Ammon's horn (tissue), 1 donor: ENCODE measurements at regions not wholly inside any gene's neighbourhood (a gene's known extent, or its start where the extent isn't known, plus 50 kb on each side); places are given as distances from the start of the nearest gene placed in this dataset.
A peak's percentile ranks its signal among the peaks of the same experiment; 100 is the strongest.
"Not testable (repeated sequence)": the region's sequence is repeated elsewhere in the genome, so short reads cannot be mapped to it uniquely, and the experiment has no call there.

Source experiments
- DNase-seq: peaks from one replicate; pipeline ENCODE4 v3.0.0-alpha.2; 2016; ENCODE audit warnings: low spot score

DNA sequence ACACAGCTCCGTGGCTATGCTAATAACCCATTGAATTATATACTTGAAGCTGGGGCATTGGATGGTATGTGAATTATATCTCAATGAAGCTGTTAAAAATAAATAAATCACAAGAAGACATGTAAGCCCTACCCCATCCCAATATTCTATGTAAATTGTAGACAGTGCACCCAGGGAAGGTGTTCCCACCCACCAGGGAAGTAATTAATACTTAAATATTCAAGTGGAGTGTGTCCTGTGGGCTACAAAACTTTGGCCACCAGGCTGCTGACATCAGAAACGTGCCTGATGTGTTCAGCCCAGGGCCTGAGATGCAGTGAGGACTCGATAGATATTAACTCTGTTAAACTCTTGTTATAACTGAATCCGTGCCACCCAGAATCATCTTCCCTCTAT lies 240.4 kb upstream of the RREB1 start:
- no peak for DNase-seq

DNA sequence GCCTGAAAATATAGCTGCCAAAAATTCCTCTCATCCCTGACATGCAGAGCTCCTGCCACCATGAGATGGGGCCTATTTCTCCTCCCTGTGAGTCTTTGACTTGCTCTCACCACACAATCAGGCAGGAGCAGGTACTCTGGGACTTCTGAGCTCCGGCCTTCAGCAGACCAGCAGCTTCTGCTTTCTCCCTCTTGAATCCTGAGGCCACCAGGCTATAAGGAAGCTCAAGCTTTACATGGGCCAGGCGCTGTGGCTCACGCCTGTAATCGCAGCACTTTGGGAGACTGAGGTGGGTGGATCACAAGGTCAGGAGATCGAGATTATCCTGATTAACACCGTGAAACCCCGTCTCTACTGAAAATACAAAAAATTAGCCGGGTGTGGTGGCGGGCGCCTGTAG lies 238.7 kb upstream of the RREB1 start:
- DNase-seq: no peak

DNA sequence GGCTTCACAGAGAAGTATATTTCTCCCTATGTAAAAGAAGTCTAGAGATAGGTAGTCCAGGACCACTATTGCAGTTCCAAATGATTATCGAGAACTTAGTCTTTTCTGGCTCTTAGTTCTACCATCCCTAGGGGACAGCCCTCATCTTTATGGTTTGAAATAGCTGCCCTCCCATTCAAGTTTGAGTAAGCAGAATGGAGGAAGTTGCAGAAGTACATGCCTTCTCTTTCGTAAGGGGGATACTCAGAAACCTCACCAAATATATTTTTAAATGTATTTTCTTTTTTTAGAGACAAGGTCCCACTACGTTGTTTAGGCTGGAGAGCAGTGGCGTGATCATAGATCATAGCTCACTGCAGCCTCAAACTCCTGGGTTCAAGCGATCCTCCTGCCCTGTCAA lies 236.8 kb upstream of the RREB1 start:
- DNase-seq: no peak

DNA sequence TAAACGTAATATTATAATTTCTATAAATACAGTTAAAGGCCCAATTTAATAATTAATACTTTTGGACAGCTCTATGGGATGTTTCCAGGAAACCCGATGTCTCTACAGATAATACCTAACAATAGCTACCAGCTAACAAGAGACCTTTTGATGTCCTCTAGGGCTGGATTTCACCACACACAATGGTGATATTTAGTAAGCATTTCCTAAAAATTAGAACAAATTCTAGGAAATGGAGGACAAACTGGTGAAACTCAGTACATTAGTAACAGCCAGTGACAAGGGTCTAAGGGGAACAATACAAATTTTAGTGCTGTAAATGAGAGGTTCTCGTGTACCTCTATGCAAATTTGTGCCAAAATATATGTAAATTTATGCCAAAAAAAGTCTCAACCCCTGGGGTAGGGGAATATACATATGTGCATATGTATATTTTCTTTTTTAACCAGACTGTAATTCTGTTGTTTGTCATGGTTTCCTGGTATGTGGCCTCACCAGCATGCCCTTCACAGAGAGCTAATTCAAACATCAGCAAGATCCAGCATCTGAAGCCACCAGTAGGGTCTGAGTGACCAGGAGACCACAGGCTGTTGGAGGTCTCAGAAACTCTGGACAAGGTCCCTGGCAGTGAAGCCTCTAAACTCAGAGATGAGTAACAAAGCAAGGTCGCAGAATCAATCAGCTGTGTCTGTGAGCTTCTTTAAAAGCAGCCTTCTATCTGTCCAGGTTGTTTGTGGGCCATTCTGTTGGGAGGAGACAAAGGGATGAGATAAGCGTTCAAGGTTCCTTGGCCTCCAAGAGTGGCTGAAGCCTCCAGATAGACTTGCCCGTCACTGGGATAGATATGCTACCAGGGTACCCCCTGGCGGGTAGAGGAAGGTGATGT lies 235.1 kb upstream of the RREB1 start:
- no peak for DNase-seq

DNA sequence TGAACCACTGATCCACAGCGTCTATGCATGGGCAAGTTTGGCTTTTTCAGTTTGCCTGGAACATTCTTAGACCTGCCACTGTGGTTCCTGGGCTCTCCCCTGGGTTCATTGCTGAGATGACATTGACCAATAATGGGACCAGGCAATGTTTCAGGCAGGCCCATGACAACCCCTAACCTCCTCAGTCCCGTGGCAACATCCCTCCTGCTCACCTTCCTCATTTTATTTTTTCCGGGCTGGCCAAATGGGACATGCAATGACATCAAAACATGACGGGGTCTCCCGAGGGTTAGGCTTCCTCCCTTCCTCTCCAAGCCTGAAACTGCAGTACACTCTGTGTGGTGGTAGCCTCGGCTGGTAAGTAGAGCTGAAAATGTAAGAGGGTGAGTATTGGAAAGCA lies 234.0 kb upstream of the RREB1 start:
- no peak for DNase-seq

DNA sequence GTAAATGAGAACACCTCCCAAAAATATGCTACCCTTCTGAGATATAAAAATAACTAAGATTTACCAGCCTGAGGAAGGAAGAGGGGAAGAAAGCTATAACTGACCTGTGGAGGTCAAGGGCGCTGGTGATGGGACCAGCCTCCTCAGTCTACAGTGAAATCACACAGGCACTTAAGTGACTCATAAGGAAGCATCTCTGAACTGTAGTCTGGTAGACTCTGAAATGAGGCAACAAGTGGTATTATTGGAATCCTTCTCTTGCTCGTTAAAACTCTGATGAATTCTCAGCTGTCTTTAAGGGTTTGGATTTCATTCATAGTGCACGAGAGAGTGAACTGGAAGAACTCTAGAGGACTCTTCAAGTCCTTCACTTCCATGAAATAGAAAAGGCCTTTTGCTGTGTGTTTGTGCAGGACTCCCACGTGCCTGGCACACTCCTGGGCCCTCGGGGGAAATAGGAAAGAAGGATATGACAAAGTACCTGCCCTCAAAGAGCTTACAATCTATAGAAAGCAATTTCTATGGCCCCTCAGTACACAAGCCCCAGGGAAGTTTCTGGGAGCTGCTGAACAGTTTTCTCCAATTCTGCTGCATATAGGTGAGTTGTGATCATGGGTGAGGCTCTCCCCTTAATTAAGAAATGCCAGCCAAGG lies 231.8 kb upstream of the RREB1 start:
- no peak for DNase-seq

DNA sequence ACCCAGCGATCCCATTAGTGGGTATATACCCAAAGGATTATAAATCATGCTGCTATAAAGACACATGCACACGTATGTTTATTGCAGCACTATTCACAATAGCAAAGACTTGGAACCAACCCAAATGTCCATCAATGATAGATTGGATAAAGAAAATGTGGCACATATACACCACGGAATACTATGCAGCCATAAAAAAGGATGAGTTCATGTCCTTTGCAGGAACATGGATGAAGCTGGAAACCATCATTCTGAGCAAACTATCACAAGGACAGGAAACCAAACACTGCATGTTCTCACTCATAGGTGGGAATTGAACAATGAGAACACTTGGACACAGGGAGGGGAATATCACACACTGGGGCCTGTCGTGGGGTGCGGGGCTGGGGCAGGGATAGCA lies 230.0 kb upstream of the RREB1 start:
- DNase-seq: not testable (repeated sequence)

DNA sequence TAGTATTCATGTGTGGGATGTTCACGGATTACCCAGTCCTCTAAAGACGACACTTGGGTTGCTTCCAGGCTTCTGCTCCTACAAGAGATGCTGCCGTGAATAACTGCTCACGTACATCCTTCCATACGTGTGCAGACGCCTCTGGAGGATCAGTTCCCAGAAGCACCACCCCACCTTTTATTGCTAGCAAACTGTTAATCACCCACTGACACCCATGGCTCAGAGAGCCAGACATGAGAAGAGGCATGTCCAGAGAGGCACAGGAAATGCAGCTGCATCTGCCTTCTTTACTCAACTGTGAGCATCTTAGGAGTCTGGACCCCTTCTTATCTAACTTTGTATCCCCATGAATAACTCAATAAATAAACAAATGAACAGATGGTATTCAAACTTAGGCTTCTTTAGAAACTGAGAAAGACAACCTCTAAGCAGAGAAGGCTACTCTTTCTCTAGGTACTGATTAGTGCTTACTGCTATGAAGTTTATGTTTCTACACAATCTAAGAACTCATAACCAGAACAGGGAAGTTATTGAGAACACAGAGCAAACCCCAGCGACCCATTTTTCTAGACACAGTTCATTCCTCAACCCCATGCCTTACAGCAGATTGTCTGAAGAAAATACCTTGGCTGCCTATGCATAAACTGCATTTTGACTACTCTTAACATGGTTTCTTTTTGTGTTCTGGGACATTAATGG lies 228.7 kb upstream of the RREB1 start:
- no peak for DNase-seq

DNA sequence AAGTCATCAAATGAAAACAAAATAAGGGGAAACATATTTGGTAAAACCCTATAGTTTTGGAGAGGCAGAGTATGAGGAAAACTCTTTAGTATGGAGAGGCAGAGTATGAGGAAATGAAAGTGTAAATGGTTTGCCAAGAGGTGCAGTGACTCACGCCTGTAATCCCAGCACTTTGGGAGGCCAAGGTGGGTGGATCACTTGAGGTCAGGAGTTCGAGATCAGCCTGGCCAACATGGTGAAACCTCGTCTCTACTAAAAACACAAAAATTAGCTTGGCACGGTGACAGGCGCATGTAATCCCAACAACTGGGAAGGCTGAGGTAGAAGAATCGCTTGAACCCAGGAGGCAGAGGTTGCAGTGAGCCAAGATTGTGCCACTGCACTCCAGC lies 228.2 kb upstream of the RREB1 start:
- not testable (repeated sequence) for DNase-seq

DNA sequence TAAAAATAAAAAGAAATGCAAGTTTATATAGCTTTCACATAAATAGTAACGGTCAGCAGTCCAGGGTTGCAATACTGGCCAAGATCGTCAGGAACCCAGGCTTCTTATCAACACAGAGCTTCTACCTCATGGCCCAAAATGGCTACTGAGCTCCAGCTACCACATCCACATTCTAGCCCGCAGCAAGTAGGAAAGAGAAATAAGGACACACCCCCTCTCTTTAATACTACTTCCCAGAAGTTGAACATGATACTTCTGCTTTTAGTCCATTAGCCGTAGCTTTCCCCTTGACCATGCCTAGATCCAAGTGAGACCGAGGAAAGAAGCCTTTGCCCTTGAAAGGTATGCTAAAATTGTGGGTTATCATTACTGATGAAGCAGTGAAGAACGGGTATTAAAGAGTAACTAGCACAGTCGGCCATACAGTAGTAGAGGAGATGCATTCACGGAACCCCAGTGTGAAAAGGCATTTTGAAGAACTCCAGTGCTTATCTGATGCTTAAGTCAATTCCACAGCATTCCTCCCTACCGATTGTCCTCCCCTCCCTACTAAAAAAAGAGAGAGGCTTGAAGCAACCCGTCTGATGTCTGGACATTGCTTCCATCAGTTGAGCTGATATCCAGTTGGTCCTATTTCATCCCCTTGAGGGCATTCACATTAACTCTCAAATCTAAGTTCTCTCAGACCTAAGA lies 226.9 kb upstream of the RREB1 start:
- DNase-seq: no peak

DNA sequence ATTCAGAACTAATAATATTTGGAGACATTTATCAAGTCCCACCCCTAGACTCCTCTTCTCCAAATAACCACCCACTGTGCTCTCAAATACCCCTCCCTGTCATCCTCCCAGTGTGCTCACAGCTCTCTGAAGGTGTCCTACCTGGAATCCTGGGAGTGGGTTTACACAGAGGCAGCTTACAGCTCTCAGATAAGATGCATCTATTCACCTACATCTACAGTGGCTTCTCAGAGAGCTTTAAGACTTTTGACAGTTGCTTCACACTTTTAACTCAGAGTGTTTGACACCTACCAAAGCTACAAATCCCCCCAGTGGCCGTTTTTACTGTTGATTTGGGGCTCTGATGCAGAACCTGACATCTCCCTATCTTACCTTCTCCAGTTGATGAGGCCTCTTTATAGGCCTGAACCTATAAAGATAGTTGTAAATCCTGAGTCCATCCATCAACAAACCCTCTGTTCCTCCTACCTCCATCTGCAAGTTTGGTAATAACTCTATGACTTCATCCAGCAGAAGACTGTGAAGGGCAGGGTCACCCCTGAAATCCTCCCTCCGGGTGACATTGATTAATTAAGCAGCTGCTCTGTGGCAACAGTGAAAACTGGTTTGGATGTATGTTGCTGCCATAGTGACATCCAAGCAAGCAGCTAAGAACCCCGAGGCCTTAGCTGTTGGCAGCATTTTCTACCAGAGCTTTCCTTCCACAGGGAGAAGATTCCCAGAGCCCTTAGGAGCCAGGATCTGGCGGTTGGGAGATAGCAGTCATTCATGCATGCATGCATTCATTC lies 226.1 kb upstream of the RREB1 start:
- no peak for DNase-seq

DNA sequence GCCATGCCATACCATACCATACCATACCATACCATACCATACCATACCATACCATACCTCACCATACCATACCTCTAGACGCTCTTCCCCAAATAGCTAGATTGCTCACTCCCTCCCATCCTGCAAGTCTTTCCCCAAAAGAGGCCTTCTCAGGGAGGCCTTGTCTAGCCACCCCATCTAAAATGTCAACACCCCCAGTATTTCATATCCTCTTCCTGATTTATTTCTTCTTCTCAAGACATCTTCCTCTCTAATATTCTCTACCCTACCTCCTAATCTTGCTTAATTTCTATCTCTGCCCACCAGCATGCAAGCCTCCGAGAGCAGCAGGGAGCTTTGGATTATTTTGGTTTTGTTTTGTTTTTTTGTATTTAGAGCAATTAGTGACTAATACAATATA lies 225.2 kb upstream of the RREB1 start:
- no peak for DNase-seq

DNA sequence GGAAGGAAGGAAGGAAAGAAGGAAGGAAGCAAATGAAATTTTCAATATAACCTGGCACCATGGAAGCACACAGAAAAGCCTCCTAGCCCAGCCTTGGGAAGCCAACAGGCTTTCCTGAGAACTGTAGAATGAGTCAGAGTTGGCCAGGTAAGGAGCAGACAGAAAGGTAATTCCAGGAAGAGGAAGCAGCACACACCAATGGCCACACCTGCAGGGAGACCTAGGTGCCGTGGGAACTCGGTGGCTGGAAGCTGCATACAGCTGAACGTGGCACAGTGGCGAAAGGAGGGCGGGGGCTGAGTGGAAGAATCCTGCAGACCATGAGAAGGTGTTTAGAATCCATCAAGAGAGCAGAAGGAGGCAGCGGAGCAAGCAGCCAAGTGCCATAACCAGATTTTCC lies 224.8 kb upstream of the RREB1 start:
- no peak for DNase-seq

DNA sequence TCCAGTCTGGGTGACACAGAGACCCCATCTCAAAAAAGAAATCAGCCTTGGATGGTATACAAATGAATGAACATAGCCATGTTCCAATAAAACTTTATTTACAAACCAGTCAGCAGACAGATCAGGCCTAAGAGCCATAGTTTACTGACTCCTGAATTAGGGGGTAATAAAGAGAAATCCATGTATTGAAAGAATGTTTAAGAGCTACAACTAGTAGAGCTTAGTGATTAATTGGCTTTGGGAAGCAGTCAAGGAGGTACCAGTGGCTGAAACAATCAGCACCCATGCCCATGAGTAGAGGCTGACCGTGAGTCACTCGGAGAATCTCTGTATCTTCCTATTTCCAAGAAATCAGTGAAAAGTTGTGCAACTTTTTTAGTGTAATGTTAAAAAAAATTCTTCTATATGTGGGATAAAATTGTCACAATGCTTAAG lies 223.6 kb upstream of the RREB1 start:
- DNase-seq: no peak

DNA sequence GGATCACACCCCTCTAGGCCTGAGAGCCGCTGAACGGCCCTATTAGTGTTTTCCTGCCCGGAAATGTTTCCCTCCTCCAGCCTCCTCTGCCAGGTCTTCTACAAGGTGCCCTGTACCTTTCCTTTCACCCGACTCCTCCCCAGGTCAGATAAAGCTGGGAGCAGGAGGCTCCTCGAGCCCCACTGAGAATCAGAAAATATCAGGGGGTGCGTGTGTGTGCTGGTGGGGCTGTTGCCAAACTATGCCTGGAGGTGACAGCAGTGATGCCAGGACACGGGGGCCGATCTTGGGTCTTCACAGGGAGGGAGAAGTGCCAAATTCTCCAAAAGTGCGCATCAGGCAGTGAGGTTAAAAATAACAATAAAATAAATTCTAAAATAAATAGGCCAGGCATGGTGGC lies 222.8 kb upstream of the RREB1 start:
- no peak for DNase-seq

DNA sequence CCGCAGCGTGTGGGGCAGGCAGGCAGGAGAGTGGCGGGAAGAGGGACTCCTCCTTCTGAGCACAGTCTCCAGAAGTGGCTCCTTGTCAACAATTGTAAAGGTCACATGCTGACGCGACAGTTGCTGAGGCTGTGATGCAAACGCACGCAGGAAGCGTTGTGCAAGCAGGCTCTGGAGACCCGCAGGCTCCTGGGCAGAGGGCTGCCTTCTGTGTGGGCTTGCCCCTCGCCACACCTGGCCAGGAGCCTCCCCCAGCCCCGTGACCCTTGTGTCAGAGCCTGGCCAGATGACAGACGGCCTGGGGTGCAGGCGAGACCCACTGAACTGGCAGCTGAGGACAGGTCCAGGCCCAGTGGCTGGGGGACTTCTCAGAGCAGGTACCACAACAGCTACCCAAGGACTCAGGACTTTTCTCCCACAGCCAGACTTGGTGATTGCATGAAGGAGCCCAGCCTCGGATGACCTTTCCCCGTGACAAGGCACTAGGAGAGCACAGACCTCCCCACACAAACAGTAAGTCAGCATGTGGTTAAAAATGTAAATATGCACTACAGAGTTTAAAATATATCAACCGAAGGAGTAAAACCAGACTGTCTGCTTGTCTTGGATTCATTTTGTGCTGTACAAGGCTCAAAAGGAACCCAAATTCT lies 222.1 kb upstream of the RREB1 start:
- peak; percentile 79 for DNase-seq

DNA sequence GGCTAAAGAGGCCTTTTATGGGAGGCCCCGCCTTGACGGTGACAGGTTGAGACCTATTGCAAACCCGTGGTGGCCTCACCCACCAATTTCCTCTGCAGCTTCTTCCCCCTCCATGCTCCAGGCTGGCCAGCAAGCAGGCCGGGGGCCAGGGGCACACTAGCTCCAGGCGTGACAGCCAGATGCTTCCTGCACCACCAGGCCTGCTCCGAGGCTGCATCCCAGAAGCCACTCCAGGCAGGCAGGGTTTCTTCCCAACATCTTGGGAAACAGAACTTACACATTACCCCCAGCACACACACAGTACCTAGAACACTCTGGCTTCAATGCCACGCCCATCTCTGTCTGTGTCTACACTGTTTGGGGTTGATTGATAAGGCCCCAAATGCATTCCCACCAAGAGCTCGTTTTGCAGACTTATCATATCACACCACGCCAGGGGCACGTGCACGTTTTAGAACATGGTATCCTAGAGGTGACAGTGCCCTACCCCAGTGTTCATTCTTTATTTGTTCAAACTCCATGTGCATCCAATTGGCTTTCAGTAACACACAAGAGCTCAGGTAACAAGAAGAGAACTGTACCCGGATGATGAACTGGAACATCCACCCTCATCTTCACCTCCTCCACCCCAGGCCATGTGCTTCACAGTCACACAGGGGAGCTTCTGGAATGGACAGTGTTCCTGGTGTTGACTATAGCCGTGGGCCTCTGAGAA lies 221.4 kb upstream of the RREB1 start:
- peak; percentile 65 for DNase-seq

DNA sequence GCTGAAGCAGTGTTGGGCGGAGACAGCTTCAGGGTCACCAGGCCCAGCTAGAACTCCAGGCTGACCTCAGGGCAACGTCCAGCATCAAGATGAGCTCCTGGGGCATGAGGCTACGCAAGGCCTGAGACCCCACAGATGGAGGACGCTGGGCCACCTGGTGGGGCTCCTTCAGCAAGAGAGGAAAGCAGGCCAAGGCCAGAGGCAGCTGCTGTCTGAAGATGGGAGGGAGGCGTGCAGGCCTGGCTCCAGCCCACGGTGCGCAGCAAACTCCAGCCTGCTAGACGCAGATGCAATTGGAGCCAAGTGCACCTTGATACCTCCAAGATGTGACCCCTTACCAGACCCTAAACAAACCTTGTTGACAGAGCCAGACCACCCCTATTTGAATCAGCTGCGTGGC lies 220.9 kb upstream of the RREB1 start:
- DNase-seq: no peak

DNA sequence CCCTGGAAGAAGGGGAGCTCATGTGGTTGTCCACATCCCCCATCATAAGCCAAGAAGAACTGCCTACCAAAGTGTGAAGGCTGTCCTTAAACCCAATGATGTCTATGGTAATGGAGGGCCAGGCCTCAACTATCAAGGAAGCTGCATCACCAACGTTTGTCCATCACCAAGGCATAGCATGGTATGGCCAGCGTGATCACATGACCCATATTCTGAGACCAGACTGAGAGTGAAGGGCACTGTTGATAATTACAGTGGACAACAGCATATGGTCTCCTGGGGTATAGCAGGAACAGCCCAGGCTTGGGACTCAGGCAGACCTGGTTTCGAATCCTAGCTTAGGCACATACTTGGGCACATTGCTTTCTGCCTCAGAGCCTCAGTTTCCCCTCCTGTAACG lies 218.2 kb upstream of the RREB1 start:
- no peak for DNase-seq

DNA sequence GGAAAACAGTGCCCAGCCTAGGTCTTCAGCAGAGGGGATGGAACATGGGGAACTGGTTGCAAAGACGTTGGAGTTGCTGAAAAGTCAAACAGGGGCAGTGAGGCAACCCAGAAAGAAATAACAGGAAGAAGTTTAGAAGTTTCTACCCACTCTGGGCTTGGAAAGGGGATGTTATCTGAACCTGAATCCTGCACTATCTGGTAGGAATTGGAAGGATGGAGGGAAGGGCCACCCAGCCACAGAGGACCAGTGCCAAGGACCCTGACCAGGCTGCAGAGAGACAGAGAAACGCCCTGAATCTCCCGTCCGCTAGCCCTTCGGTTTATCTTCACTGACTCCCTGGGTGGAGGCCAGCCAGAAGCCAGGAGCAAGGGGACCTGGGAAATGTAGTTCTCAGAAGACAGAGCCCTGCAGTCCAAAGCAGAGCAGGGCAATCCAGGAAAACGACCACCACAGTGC lies 217.3 kb upstream of the RREB1 start:
- peak; percentile 17 for DNase-seq
